KMS-11 (cell line): ENCODE measurements at regions not wholly inside any gene's neighbourhood (a gene's known extent, or its start where the extent isn't known, plus 50 kb on each side); places are given as distances from the start of the nearest gene placed in this dataset.

ENCODE experiments used
- H2AFZ ChIP-seq: fragments of 200-600 bp; sonication (generic); 2 replicates; pipeline ENCODE4 v1.6.1; 2016; ENCODE audit warnings: antibody characterized with exemption, mixed run types, low read depth
- H3K27ac ChIP-seq: fragments of 200-600 bp; sonication (generic); 2 replicates; pipeline ENCODE4 v1.6.1; 2016; ENCODE audit warnings: mild to moderate bottlenecking, mixed run types
- H3K27me3 ChIP-seq: fragments of 200-600 bp; sonication (generic); 2 replicates; pipeline ENCODE4 v1.6.1; 2017; ENCODE audit warnings: mild to moderate bottlenecking, low read depth, mixed run types, moderate library complexity; ENCODE audit not compliant: insufficient read depth
- H3K36me3 ChIP-seq: fragments of 200-600 bp; sonication (generic); 2 replicates; pipeline ENCODE4 v1.6.1; 2017; ENCODE audit warnings: mild to moderate bottlenecking, mixed run types; ENCODE audit not compliant: insufficient read depth
- H3K4me1 ChIP-seq: fragments of 200-600 bp; sonication (generic); 2 replicates; pipeline ENCODE4 v1.6.1; 2016; ENCODE audit warnings: mild to moderate bottlenecking, low read depth, mixed run types; ENCODE audit not compliant: poor library complexity, severe bottlenecking
- H3K4me2 ChIP-seq: fragments of 200-600 bp; sonication (generic); 2 replicates; pipeline ENCODE4 v1.7.0; 2016; ENCODE audit warnings: mild to moderate bottlenecking, mixed run types
- H3K4me3 ChIP-seq: fragments of 200-600 bp; sonication (generic); IDR thresholded peaks from 2 replicates; pipeline ENCODE4 v1.6.1; 2017; ENCODE audit warnings: low read depth, low read length, mixed read lengths; ENCODE audit not compliant: insufficient read depth
- H3K79me2 ChIP-seq: fragments of 200-600 bp; sonication (generic); 2 replicates; pipeline ENCODE4 v1.6.1; 2016; ENCODE audit warnings: low read depth, mixed run types; ENCODE audit not compliant: insufficient read depth
- H3K9ac ChIP-seq: fragments of 200-600 bp; sonication (generic); 2 replicates; pipeline ENCODE4 v1.6.1; 2016; ENCODE audit warnings: mild to moderate bottlenecking, mixed run types
- H4K20me1 ChIP-seq: fragments of 200-600 bp; sonication (generic); 2 replicates; pipeline ENCODE4 v1.6.1; 2016; ENCODE audit warnings: mild to moderate bottlenecking, mixed run types; ENCODE audit not compliant: insufficient read depth
- CTCF ChIP-seq: fragments of 200-600 bp; sonication (generic); conservative IDR thresholded peaks from 2 replicates; pipeline ENCODE4 v1.6.1; 2017; ENCODE audit warnings: low read depth, mild to moderate bottlenecking, antibody characterized with exemption, low read length, moderate library complexity, mixed read lengths

- TF ChIP-seq CTCF, result no peak
- Histone ChIP-seq H3K4me1 (no peaks in the 10 kb centered on the region), H4K20me1 (no peaks in the 10 kb centered on the region), H2AFZ (no peak overlapping the region), H3K27ac (no peak overlapping the region), H3K4me2 (no peak overlapping the region), H3K27me3 (no peaks in the 10 kb centered on the region), H3K36me3 (no peaks in the 10 kb centered on the region), H3K79me2 (no peaks in the 10 kb centered on the region), H3K9ac (no peak overlapping the region), H3K4me3 (no peak overlapping the region)
These were observed 230.3 kb downstream of the CHRM3 start for GRCh38 chr1:239616673-239617072.

- Histone ChIP-seq H2AFZ (no peak overlapping the region), H3K27ac (no peak overlapping the region), H3K4me3 (no peak overlapping the region), H3K79me2 (no peaks in the 10 kb centered on the region), H3K27me3 (no peaks in the 10 kb centered on the region), H4K20me1 (no peaks in the 10 kb centered on the region), H3K36me3 (no peaks in the 10 kb centered on the region), H3K9ac (no peak overlapping the region), H3K4me2 (no peak overlapping the region), H3K4me1 (no peaks in the 10 kb centered on the region)
- no peak for TF ChIP-seq CTCF
These were observed 230.9 kb downstream of the CHRM3 start for GRCh38 chr1:239617259-239617658.

GRCh38 chr1:239617731-239618130 lies 231.4 kb downstream of the CHRM3 start:
- Histone ChIP-seq H2AFZ (no peak overlapping the region), H3K36me3 (no peaks in the 10 kb centered on the region), H3K4me3 (no peak overlapping the region), H3K27me3 (no peaks in the 10 kb centered on the region), H4K20me1 (no peaks in the 10 kb centered on the region), H3K79me2 (no peaks in the 10 kb centered on the region), H3K9ac (no peak overlapping the region), H3K4me2 (no peak overlapping the region), H3K27ac (no peak overlapping the region), H3K4me1 (no peaks in the 10 kb centered on the region)
- TF ChIP-seq CTCF, result no peak

DNA sequence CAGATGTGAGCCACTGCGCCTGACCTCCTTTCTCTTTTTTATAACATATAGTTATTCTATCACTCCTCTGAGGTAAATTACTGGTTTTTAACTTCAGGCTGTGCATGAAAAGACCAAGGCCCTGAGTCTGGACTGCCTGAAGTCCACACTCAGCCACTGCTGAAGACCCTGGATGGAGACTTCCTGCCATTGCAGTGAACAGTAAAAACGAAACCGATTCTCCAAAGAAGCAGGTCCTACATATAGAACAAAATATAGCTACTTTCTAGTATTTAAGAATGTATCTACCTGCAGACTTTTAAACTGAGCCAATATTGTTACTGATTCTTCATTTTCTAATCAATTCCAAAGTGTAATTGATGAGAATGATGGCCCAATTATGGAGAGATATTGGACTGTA lies 232.8 kb downstream of the CHRM3 start:
- Histone ChIP-seq H2AFZ (no peak overlapping the region), H3K9ac (no peak overlapping the region), H3K36me3 (no peaks in the 10 kb centered on the region), H3K79me2 (no peaks in the 10 kb centered on the region), H3K27ac (no peak overlapping the region), H3K27me3 (no peaks in the 10 kb centered on the region), H3K4me3 (no peak overlapping the region), H3K4me2 (no peak overlapping the region), H4K20me1 (no peaks in the 10 kb centered on the region), H3K4me1 (no peaks in the 10 kb centered on the region)
- no peak for TF ChIP-seq CTCF

DNA sequence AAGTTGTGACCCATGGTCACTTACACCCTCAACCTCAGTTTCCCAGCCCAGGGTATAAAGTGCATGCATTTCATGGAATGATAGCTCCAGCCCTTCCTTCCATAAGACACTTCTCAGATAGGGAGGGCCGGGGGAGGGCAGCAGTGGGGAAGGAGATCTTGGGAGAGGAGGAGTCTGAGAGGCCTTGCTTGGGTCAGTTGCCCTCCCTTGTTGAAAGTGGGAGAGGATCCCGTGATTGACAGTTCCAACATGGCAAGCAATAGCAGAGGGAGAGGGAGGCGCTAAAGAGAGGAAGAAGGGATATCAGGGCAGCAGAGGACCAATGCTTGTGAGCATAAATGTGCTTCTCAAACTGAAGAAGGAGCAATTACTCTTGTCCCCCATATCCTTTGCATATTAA lies 244.4 kb downstream of the CHRM3 start:
- H3K4me1 ChIP-seq, result no peaks in the 10 kb centered on the region
- H3K79me2 ChIP-seq, result no peaks in the 10 kb centered on the region
- H3K36me3 ChIP-seq, result no peaks in the 10 kb centered on the region
- no peak overlapping the region for H3K4me2 ChIP-seq
- no peaks in the 10 kb centered on the region for H3K27me3 ChIP-seq
- H3K9ac ChIP-seq, result no peak overlapping the region
- H4K20me1 ChIP-seq, result no peaks in the 10 kb centered on the region
- no peak for TF ChIP-seq CTCF
- no peak overlapping the region for H3K27ac ChIP-seq
- no peak overlapping the region for H2AFZ ChIP-seq
- no peak overlapping the region for H3K4me3 ChIP-seq
